Smooth muscle cell (in vitro differentiated cells): ENCODE measurements at regions not wholly inside any gene's neighbourhood (a gene's known extent, or its start where the extent isn't known, plus 50 kb on each side); places are given as distances from the start of the nearest gene placed in this dataset.

Source experiments
- DNase-seq: peaks from one replicate; lab custom pipeline; 2025; ENCODE audit not compliant: unreplicated experiment; lab: John Stamatoyannopoulos, UW
- H2AFZ ChIP-seq: fragments of 200-600 bp; sonication (generic); 2 replicates; pipeline ENCODE4 v1.6.0; 2016; ENCODE audit warnings: antibody characterized with exemption, low read depth, mild to moderate bottlenecking
- H3F3A ChIP-seq: fragments of 200-600 bp; sonication (generic); 2 replicates; pipeline ENCODE4 v1.6.0; 2017; ENCODE audit warnings: antibody characterized with exemption, low read depth
- H3K27ac ChIP-seq: fragments of 200-600 bp; sonication (generic); 2 replicates; pipeline ENCODE4 v1.5.1; 2016; ENCODE audit warnings: low read depth, mild to moderate bottlenecking
- H3K27me3 ChIP-seq: fragments of 200-600 bp; sonication (generic); 2 replicates; pipeline ENCODE4 v1.6.1; 2016; ENCODE audit warnings: low read depth, mild to moderate bottlenecking
- H3K36me3 ChIP-seq: fragments of 200-600 bp; sonication (generic); 2 replicates; pipeline ENCODE4 v1.5.1; 2016; ENCODE audit warnings: low read depth
- H3K4me1 ChIP-seq: fragments of 200-600 bp; sonication (generic); 2 replicates; pipeline ENCODE4 v1.5.1; 2016; ENCODE audit warnings: low read depth
- H3K4me2 ChIP-seq: fragments of 200-600 bp; sonication (generic); 2 replicates; pipeline ENCODE4 v1.6.0; 2016; ENCODE audit warnings: mild to moderate bottlenecking
- H3K4me3 ChIP-seq: fragments of 200-600 bp; sonication (generic); 2 replicates; pipeline ENCODE4 v1.5.1; 2016; ENCODE audit warnings: mild to moderate bottlenecking
- H3K79me2 ChIP-seq: fragments of 200-600 bp; sonication (generic); 2 replicates; pipeline ENCODE4 v1.6.0; 2016; ENCODE audit warnings: low read depth, mild to moderate bottlenecking
- H3K9ac ChIP-seq: fragments of 200-600 bp; sonication (generic); 2 replicates; pipeline ENCODE4 v1.6.0; 2016; ENCODE audit warnings: low read depth
- H3K9me3 ChIP-seq: fragments of 200-600 bp; sonication (generic); replicated peaks from 2 replicates; pipeline ENCODE4 v1.5.1; 2016; ENCODE audit warnings: low read depth
- H4K20me1 ChIP-seq: fragments of 200-600 bp; sonication (generic); 2 replicates; pipeline ENCODE4 v1.6.0; 2016; ENCODE audit warnings: low read depth
- WGBS: methylation state at CpG from one replicate; pipeline ENCODE4 v1.1.7; 2016; ENCODE audit warnings: low lambda C conversion rate; 5-methylcytosine and 5-hydroxymethylcytosine counted together
- TF ChIP-seq, protein P1 (sequence below): fragments of 200-600 bp; sonication (generic); IDR thresholded peaks from 2 replicates; pipeline ENCODE4 v1.5.1; 2017; ENCODE audit warnings: borderline replicate concordance, mild to moderate bottlenecking, antibody characterized with exemption; ENCODE audit not compliant: insufficient read depth, poor library complexity, severe bottlenecking

DNA sequence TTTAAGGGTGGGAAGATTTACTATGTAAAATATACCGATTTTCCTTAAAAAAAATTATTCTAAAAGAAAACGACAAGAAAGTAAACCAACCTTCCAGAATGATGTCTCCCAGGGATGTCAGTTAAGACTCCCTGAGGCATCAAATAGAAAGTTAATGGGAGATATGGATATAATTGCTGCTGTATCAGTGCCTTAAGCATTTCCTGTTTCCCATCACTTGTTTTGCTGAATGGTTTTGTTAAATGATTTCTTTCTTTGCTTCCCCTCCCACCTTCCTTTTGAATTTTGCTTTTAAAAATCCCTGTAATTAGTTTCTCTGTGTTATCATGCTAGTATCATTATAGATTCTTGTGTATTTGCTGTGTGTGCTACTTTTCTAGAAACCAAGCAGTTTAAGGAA is 154.3 kb upstream of the CWC22 start:
- Histone ChIP-seq H4K20me1 (no peaks in the 10 kb centered on the region), H3F3A (no peaks in the 10 kb centered on the region), H3K4me3 (no peak overlapping the region), H2AFZ (no peak overlapping the region), H3K4me1 (no peaks in the 10 kb centered on the region), H3K4me2 (no peak overlapping the region), H3K27ac (no peak overlapping the region), H3K36me3 (no peaks in the 10 kb centered on the region), H3K9ac (no peak overlapping the region), H3K9me3 (no peaks in the 10 kb centered on the region), H3K27me3 (no peaks in the 10 kb centered on the region), H3K79me2 (no peaks in the 10 kb centered on the region)
- TF ChIP-seq, protein P1, sequence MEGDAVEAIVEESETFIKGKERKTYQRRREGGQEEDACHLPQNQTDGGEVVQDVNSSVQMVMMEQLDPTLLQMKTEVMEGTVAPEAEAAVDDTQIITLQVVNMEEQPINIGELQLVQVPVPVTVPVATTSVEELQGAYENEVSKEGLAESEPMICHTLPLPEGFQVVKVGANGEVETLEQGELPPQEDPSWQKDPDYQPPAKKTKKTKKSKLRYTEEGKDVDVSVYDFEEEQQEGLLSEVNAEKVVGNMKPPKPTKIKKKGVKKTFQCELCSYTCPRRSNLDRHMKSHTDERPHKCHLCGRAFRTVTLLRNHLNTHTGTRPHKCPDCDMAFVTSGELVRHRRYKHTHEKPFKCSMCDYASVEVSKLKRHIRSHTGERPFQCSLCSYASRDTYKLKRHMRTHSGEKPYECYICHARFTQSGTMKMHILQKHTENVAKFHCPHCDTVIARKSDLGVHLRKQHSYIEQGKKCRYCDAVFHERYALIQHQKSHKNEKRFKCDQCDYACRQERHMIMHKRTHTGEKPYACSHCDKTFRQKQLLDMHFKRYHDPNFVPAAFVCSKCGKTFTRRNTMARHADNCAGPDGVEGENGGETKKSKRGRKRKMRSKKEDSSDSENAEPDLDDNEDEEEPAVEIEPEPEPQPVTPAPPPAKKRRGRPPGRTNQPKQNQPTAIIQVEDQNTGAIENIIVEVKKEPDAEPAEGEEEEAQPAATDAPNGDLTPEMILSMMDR = no peak
- DNase-seq = no peak
- 88% methylated on average over 2 of the region's 2 CpGs for WGBS

DNA sequence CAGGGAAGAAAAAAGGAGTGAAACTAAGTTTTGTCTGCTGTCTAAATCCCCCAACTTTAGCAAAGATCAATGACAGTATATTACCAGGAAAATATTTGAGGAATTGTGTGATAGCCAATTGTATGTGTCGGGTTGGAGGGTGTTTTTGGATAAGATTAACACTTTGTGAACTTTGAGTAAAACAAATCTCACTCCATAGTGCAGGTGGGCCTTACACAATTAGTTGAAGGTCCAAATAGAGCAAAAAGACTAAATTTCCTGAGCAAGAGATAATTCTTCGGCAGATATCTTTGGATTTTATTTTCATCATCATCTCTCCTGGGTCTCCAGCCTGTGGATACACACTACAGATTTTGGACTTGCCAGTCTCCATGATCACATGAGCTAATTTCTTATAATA is 152.8 kb upstream of the CWC22 start:
- Histone ChIP-seq H3K27ac (no peak overlapping the region), H3K36me3 (no peaks in the 10 kb centered on the region), H3K9ac (no peak overlapping the region), H3K4me3 (no peak overlapping the region), H3F3A (no peaks in the 10 kb centered on the region), H3K4me1 (no peaks in the 10 kb centered on the region), H3K79me2 (no peaks in the 10 kb centered on the region), H3K27me3 (no peaks in the 10 kb centered on the region), H3K9me3 (no peaks in the 10 kb centered on the region), H4K20me1 (no peaks in the 10 kb centered on the region), H3K4me2 (no peak overlapping the region), H2AFZ (no peak overlapping the region)
- DNase-seq = no peak
- TF ChIP-seq, protein P1 = no peak
- 96% methylated on average over 2 of the region's 2 CpGs for WGBS

DNA sequence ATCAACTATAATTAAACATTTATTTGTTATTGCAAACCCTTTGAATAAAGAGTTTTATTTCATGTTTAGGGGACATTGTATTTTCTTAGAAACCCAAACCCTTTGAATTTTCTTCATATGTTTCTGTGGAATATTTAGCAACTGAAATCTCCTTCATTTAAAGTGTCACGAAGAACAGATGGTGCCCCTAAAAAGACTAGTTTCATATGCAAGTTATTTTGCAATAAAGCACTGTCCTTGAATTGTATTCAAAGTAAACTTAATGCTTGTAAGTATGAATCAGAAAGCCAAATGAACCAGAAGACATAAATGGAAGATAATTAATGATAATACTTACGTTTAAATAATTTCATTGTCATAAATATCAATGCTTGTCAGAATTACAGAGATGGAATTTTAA is 151.9 kb upstream of the CWC22 start:
- Histone ChIP-seq H3F3A (no peaks in the 10 kb centered on the region), H3K36me3 (no peaks in the 10 kb centered on the region), H3K27ac (no peak overlapping the region), H2AFZ (no peak overlapping the region), H4K20me1 (no peaks in the 10 kb centered on the region), H3K4me3 (no peak overlapping the region), H3K79me2 (no peaks in the 10 kb centered on the region), H3K4me2 (no peak overlapping the region), H3K9me3 (no peaks in the 10 kb centered on the region), H3K9ac (no peak overlapping the region), H3K27me3 (no peaks in the 10 kb centered on the region), H3K4me1 (no peaks in the 10 kb centered on the region)
- no peak for DNase-seq
- TF ChIP-seq, protein P1 = no peak
- 92% methylated on average over 2 of the region's 2 CpGs for WGBS

DNA sequence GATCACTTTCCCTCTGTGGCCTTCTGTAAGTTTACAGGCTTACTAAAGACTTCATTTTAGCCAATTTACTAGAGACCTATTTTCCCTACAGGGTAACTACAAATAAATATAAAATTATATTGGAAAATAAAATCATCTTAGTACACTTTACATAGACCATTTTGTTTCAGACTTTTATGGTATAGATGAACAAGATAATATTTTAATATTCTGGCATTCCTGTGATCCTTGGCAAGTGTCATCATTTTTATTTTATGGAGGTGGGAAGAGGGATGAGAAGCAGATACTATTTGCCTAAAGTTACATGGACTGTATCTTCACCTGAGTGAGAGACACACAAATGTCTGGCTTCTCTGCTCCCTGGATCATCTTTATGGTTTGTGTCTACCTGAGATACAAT is 149.6 kb upstream of the CWC22 start:
- Histone ChIP-seq H3K9me3 (no peaks in the 10 kb centered on the region), H3K9ac (no peak overlapping the region), H3K4me1 (no peaks in the 10 kb centered on the region), H4K20me1 (no peaks in the 10 kb centered on the region), H3F3A (no peaks in the 10 kb centered on the region), H3K27me3 (no peaks in the 10 kb centered on the region), H3K4me3 (no peak overlapping the region), H3K79me2 (no peaks in the 10 kb centered on the region), H3K36me3 (no peaks in the 10 kb centered on the region), H2AFZ (no peak overlapping the region), H3K27ac (no peak overlapping the region), H3K4me2 (no peak overlapping the region)
- TF ChIP-seq, protein P1 = no peak
- DNase-seq = no peak
